ENCODE measurements at regions not wholly inside any gene's neighbourhood (a gene's known extent, or its start where the extent isn't known, plus 50 kb on each side); places are given as distances from the start of the nearest gene placed in this dataset.

GRCh38 chr14:100468557-100468956 lies 118.7 kb downstream of the BEGAIN start:
- Mint-ChIP-seq H3K36me3 (ENCODE audit: insufficient read depth, unreplicated experiment) (peaks cover under 1% of the 10 kb centered on the region), H3K9me3 (ENCODE audit: unreplicated experiment) (no peaks in the 10 kb centered on the region), H3K4me1 (ENCODE audit: insufficient read depth, unreplicated experiment) (no peaks in the 10 kb centered on the region), H3K27me3 (ENCODE audit: insufficient read depth, unreplicated experiment) (peaks cover 3% of the 10 kb centered on the region), H3K4me3 (ENCODE audit: unreplicated experiment) (no peak overlapping the region), H3K27ac (ENCODE audit: low read depth, unreplicated experiment) (no peak overlapping the region)
- DNase-seq (ENCODE audit: unreplicated experiment) = no peak
- no peak for TF ChIP-seq CTCF (IDR thresholded peaks at IDR 0.05; ENCODE audit: unreplicated experiment)
- BruUV-seq (replicated peaks) = no TSS peak
- intact Hi-C loops (cut with micrococcal nuclease) = no loop called here
- ChIA-PET CTCF (interaction anchor here (0.6 kb wide), 1 partner anchor 195 kb away, joined by 3 read pairs; no protein-coding TSS in a partner anchor), POLR2A (no interaction called here)

- ChIA-PET POLR2A (no interaction called here), CTCF (interaction anchor here (0.6 kb wide), 1 partner anchor 652 kb away, joined by 3 read pairs; no protein-coding TSS in a partner anchor)
- no peaks in the 10 kb centered on the region for H3K9me3 Mint-ChIP-seq (ENCODE audit: unreplicated experiment)
- no TSS peak for BruUV-seq (replicated peaks)
- DNase-seq (ENCODE audit: unreplicated experiment) = no peak
- H3K27ac Mint-ChIP-seq (ENCODE audit: low read depth, unreplicated experiment) = no peak overlapping the region
- no peak for TF ChIP-seq CTCF (IDR thresholded peaks at IDR 0.05; ENCODE audit: unreplicated experiment)
- H3K36me3 Mint-ChIP-seq (ENCODE audit: insufficient read depth, unreplicated experiment) = no peaks in the 10 kb centered on the region
- H3K27me3 Mint-ChIP-seq (ENCODE audit: insufficient read depth, unreplicated experiment) = no peaks in the 10 kb centered on the region
- intact Hi-C loops (cut with micrococcal nuclease) = no loop called here
- no peak overlapping the region for H3K4me3 Mint-ChIP-seq (ENCODE audit: unreplicated experiment)
- no peaks in the 10 kb centered on the region for H3K4me1 Mint-ChIP-seq (ENCODE audit: insufficient read depth, unreplicated experiment)
Measured at GRCh38 chr14:100469632-100470522, 117.3 kb downstream of the BEGAIN start.

DNA sequence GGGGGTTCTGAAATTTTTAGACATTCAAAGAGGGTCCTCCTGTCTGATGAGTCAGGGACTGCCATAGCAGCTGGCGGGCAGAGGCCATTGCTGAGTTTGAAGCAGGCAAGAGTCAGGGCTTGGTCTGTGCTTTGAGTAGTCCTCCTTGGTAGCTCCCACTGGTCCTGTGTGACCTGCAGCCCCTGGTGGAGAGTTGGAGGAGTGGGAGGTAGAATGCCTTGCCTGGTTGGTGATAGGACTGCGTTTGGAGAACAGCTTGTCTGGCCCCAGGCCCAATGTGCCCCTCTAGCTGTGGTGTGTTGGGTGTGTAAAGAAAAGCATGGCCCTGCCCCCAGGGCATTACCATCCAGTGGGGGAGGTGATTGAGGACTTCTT lies 116.7 kb downstream of the BEGAIN start:
- Mint-ChIP-seq H3K9me3 (ENCODE audit: unreplicated experiment) (no peaks in the 10 kb centered on the region), H3K4me1 (ENCODE audit: insufficient read depth, unreplicated experiment) (no peaks in the 10 kb centered on the region), H3K36me3 (ENCODE audit: insufficient read depth, unreplicated experiment) (no peaks in the 10 kb centered on the region), H3K27me3 (ENCODE audit: insufficient read depth, unreplicated experiment) (no peaks in the 10 kb centered on the region), H3K4me3 (ENCODE audit: unreplicated experiment) (no peak overlapping the region), H3K27ac (ENCODE audit: low read depth, unreplicated experiment) (no peak overlapping the region)
- BruUV-seq (replicated peaks) = no TSS peak
- ChIA-PET CTCF (interaction anchor here (0.6 kb wide), 1 partner anchor 652 kb away, joined by 3 read pairs; no protein-coding TSS in a partner anchor), POLR2A (no interaction called here)
- no peak for TF ChIP-seq CTCF (IDR thresholded peaks at IDR 0.05; ENCODE audit: unreplicated experiment)
- no peak for DNase-seq (ENCODE audit: unreplicated experiment)
- intact Hi-C loops (cut with micrococcal nuclease) = no loop called here

DNA sequence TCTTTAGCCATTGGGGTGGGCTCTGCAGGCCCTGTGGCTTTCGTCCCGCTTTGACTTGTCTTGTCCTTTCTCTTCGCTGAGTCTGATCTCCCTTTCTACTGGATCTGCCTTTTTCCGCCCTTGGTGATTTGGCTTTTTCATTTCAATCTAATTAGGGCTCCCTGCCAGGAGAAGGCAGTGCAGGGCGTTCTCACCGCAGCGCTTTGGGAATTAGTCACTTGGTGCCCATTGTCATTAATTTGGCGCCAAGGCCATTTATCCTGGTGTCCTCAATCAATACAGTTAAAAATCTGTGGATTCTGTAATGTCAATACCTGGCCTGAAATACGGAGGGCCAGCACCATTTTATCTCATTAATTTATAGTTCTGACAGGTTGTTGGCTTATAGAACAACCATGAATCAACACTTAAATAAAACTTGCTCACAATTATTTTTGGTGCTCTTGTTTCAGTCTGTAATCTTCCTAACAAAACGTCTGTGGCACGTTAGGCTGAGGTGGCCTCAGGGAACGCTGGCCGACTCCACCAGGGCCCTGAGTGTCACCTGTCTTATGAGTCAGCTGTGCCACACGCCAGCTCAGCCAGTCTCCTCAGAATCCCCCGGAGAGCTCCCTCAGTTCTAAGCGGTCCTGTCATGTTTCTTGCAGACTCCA lies 115.7 kb downstream of the BEGAIN start:
- intact Hi-C loops (cut with micrococcal nuclease) = no loop called here
- TF ChIP-seq CTCF (IDR thresholded peaks at IDR 0.05; ENCODE audit: unreplicated experiment) = no peak
- no peak overlapping the region for H3K27ac Mint-ChIP-seq (ENCODE audit: low read depth, unreplicated experiment)
- no peaks in the 10 kb centered on the region for H3K36me3 Mint-ChIP-seq (ENCODE audit: insufficient read depth, unreplicated experiment)
- no peaks in the 10 kb centered on the region for H3K27me3 Mint-ChIP-seq (ENCODE audit: insufficient read depth, unreplicated experiment)
- no peak overlapping the region for H3K4me3 Mint-ChIP-seq (ENCODE audit: unreplicated experiment)
- POLR2A ChIA-PET = no interaction called here
- no peaks in the 10 kb centered on the region for H3K9me3 Mint-ChIP-seq (ENCODE audit: unreplicated experiment)
- peaks cover 7% of the 10 kb centered on the region for H3K4me1 Mint-ChIP-seq (ENCODE audit: insufficient read depth, unreplicated experiment)
- DNase-seq (ENCODE audit: unreplicated experiment) = no peak
- no TSS peak for BruUV-seq (replicated peaks)
- CTCF ChIA-PET = no interaction called here
